IPS DF 6.9 (cell line): ENCODE measurements at regions not wholly inside any gene's neighbourhood (a gene's known extent, or its start where the extent isn't known, plus 50 kb on each side); places are given as distances from the start of the nearest gene placed in this dataset.
A peak's percentile ranks its signal among the peaks of the same experiment; 100 is the strongest.

ENCODE experiments used
- DNase-seq: peaks from one replicate; pipeline ENCODE4 v3.0.0-alpha.2; 2013; ENCODE audit warnings: low read depth, low spot score
- H3K27ac ChIP-seq: one replicate; pipeline ENCODE4 v1.5.1; 2013; ENCODE audit warnings: low read length, control low read depth
- H3K27me3 ChIP-seq: 2 replicates; pipeline ENCODE4 v1.6.1; 2013; ENCODE audit warnings: mild to moderate bottlenecking, low read length; ENCODE audit not compliant: control insufficient read depth, insufficient read depth
- H3K36me3 ChIP-seq: 2 replicates; pipeline ENCODE4 v1.6.1; 2013; ENCODE audit warnings: low read length; ENCODE audit not compliant: control insufficient read depth, insufficient read depth
- H3K4me1 ChIP-seq: 2 replicates; pipeline ENCODE4 v1.6.1; 2013; ENCODE audit warnings: low read length; ENCODE audit not compliant: control insufficient read depth, insufficient read depth
- H3K4me3 ChIP-seq: 2 replicates; pipeline ENCODE4 v1.5.1; 2013; ENCODE audit warnings: mild to moderate bottlenecking, low read length
- H3K9me3 ChIP-seq: 2 replicates; pipeline ENCODE4 v1.6.1; 2013; ENCODE audit warnings: low read length, inconsistent platforms; ENCODE audit not compliant: control insufficient read depth, insufficient read depth
- WGBS: extraction: QIAGEN DNeasy Blood & Tissue Kit; methylation state at CpG from one replicate; pipeline ENCODE4 v1.1.7; 2013; ENCODE audit warnings: mixed read lengths, missing lambda C conversion rate; ENCODE audit not compliant: insufficient read length, insufficient coverage; 5-methylcytosine and 5-hydroxymethylcytosine counted together

DNA sequence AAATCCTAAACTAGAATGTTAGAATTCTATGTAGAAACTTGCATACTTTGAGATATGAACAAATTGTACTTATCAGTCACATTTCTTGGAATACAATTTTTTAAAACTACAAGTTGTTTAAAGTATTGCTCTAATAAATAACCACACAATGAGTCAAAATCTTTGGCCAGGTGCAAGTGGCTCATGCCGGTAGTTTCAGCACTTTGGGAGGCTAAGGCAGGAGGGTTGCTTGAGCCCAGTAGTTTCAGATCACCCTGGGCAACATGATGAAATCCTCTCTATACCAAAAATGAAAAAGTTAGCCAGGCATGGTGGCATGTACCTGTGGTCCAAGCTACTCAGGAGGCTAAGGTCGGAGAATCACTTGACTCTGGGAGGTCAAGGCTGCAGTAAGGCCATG lies 257.8 kb downstream of the COX7C start:
- no CpG with 5 or more reads among the region's 2 CpGs for WGBS
- Histone ChIP-seq H3K36me3 (no peaks in the 10 kb centered on the region), H3K27me3 (no peaks in the 10 kb centered on the region), H3K4me1 (peaks cover 1% of the 10 kb centered on the region; the same call in 1 of the 2 replicates), H3K4me3 (no peak overlapping the region), H3K9me3 (no peaks in the 10 kb centered on the region), H3K27ac (no peak overlapping the region)
- no peak for DNase-seq

DNA sequence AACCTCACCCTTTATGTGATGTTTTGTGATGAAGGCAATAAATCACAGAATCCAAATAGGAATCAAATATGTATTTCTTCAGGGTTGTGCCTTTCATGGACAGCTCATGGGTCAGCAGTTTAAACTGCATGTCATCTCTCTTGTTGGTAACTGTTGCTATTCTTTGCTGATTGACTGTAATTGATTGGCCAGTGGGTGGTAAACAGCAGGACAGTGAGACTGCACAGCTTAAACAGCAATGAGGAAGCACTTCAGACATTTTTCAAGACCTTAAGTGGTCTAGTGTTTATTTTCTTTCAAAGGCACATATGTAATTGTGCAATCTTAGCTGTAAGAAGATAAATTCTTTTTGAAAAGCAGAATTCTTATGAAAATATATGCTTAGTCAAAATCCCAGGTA lies 260.5 kb downstream of the COX7C start:
- no peak for DNase-seq
- peaks cover 1% of the 10 kb centered on the region; the same call in 1 of the 2 replicates for H3K4me1 ChIP-seq
- H3K9me3 ChIP-seq, result no peaks in the 10 kb centered on the region
- no peak overlapping the region for H3K4me3 ChIP-seq
- no peaks in the 10 kb centered on the region for H3K36me3 ChIP-seq
- H3K27me3 ChIP-seq, result no peaks in the 10 kb centered on the region
- no peak overlapping the region for H3K27ac ChIP-seq

DNA sequence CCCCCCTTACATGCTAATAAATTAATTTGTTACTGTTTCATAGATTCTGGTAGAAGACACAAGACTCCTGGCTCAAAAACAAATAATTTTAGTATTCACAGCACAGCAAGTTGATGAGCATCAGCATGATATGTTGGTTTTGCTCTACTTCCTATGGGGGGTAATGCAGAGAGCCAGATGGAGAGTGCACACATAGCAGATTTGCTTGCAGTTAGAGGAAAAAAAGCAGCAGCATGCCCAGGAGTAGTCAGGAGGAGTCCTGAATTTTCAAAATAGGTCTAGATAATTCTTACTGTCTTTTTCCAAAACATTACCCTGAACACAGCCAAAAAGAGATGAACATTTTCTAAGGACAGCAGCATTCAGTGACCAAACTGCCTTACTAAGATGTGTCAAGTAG lies 261.3 kb downstream of the COX7C start:
- Histone ChIP-seq H3K9me3 (no peaks in the 10 kb centered on the region), H3K36me3 (no peaks in the 10 kb centered on the region), H3K27me3 (no peaks in the 10 kb centered on the region), H3K4me3 (no peak overlapping the region), H3K27ac (no peak overlapping the region), H3K4me1 (peaks cover 1% of the 10 kb centered on the region; the same call in 1 of the 2 replicates)
- DNase-seq, result no peak

DNA sequence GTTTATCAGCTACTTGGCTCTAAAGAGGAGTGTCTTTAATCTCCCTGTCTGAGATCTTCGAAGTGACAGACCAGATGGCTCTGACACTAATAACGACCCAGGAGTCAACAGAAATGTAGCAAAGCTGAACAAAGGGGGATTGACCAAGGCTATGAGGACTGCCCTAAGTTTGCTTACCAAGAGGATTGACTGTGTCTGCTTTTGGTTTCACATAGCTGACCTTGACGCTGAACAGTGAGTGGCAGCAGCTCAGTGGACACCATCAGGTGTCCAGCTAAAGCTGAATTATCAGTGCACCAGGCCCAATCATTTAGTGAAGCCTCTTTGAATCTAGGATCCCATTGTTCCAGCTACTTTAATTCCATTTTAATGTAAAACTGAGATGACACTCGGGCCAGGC lies 262.6 kb downstream of the COX7C start:
- Histone ChIP-seq H3K4me3 (no peak overlapping the region), H3K27ac (no peak overlapping the region), H3K36me3 (no peaks in the 10 kb centered on the region), H3K27me3 (no peaks in the 10 kb centered on the region), H3K9me3 (no peaks in the 10 kb centered on the region), H3K4me1 (peaks cover 1% of the 10 kb centered on the region; the same call in 1 of the 2 replicates)
- no CpG with 5 or more reads among the region's 4 CpGs for WGBS
- no peak for DNase-seq

DNA sequence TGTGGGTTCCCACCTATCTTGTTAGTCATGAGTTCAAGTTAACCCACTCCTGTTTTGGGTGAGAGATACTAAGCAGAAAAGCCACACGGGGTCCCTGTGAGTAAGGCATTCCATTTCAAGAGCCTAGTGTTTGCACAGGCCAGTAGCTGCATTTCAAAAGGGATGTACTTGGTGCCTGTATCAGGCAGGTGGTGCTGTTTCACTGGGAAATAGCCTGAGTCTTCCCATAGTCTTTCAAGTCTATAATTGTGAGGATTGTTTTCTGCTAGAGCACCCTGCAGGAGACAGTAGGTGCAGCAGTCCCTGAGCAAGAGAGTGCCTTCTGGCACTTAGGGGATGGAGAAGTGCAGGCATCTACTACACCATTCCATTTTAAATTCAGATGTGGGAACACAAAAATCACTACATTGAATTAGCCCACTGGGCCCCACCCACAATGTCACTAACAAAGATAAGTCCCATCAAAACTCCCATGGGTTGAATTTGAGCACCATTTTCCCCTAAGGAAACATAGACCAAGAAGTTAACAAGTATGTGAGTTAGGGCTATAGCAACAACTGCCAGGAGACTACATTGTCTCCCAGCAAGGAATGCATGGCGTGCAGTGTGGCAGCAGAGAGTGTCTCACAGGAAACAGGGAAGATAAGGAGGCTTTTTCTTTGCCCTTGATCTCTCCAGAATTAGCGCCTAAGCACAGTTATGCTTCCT lies 263.2 kb downstream of the COX7C start:
- peaks cover 1% of the 10 kb centered on the region; the same call in 1 of the 2 replicates for H3K4me1 ChIP-seq
- H3K36me3 ChIP-seq, result no peaks in the 10 kb centered on the region
- H3K4me3 ChIP-seq, result no peak overlapping the region
- H3K27me3 ChIP-seq, result no peaks in the 10 kb centered on the region
- no CpG with 5 or more reads among the region's 3 CpGs for WGBS
- no peak overlapping the region for H3K27ac ChIP-seq
- peak; percentile 72 for DNase-seq
- no peaks in the 10 kb centered on the region for H3K9me3 ChIP-seq

DNA sequence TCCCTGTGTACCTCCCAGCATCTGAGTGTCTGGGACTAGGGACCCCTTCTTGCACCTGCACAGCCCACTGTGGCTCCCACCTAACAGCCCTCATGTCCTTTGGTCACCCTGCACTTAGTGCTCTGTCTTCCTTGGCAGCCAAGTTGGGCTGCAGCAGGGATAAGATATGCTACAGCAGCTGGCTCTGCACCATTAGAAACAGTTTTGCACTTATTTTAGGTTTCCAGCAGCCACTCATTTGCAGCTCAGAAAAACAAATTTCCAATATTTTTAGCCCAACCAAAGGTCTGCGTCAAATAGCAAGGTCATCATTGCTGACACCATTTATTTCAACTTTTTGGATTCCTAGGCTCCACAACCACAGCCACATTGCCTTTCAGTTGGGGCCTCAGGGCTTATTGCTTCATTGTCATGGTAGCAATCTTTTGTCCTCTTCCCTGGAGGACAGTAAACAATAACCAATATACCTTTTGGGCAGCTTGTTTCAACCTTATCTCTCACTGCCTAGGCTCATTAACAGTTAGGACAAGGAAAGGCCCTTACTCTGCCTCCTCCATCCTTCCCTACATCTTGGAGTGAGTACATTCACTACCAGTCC lies 263.9 kb downstream of the COX7C start:
- DNase-seq, result no peak
- WGBS, result no CpG with 5 or more reads among the region's 1 CpG
- no peaks in the 10 kb centered on the region for H3K27me3 ChIP-seq
- H3K4me3 ChIP-seq, result no peak overlapping the region
- H3K36me3 ChIP-seq, result no peaks in the 10 kb centered on the region
- H3K9me3 ChIP-seq, result no peaks in the 10 kb centered on the region
- H3K27ac ChIP-seq, result no peak overlapping the region
- peaks cover 1% of the 10 kb centered on the region; the same call in 1 of the 2 replicates for H3K4me1 ChIP-seq

DNA sequence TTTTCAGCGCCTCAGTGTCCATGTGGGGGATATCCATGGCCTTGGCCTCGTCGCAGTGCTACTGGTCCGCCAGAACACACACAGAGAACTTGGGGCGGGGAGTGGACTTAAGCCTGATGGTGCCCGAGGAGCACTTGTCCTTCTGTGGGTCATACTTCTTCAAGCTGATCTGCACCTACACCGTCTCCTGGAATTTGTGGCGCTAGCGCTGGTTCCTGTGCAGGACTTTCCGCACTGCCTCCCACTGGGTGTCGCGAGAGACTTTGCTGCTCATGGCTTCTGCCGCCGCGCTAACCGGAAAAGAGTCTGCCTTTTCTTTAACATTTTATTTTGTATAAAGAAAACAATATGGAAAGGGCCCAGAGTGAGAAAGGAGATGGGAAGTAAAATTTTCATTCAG lies 266.9 kb downstream of the COX7C start:
- H3K27me3 ChIP-seq, result no peaks in the 10 kb centered on the region
- no peak overlapping the region; the same call in 1 of the 2 replicates for H3K4me3 ChIP-seq
- H3K36me3 ChIP-seq, result no peaks in the 10 kb centered on the region
- H3K27ac ChIP-seq, result no peak overlapping the region
- H3K9me3 ChIP-seq, result no peaks in the 10 kb centered on the region
- WGBS, result no CpG with 5 or more reads among the region's 16 CpGs
- peaks cover 1% of the 10 kb centered on the region; the same call in 1 of the 2 replicates for H3K4me1 ChIP-seq
- DNase-seq, result no peak

DNA sequence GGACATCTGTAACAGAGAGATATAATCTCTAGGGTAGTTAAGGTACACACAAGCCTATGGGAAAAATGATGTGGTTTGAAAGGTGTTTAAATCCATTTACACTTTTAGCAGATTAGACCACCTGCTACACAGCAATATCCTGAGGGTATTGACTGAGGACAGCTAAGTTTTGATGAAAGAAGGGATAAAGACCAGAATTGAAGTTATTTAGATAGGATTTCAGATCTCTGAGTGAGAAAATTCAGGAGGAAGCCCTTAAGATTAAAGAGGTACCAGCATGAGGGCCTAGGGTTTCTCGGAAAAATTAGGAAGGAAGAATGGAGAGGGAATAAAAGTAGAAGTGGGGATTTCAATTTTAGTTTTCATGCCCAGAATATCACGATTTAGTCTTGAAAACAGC lies 267.3 kb downstream of the COX7C start:
- no peaks in the 10 kb centered on the region for H3K9me3 ChIP-seq
- H3K36me3 ChIP-seq, result no peaks in the 10 kb centered on the region
- H3K4me3 ChIP-seq, result no peak overlapping the region
- no peak overlapping the region for H3K27ac ChIP-seq
- peaks cover 1% of the 10 kb centered on the region; the same call in 1 of the 2 replicates for H3K4me1 ChIP-seq
- DNase-seq, result no peak
- no CpG with 5 or more reads among the region's 2 CpGs for WGBS
- no peaks in the 10 kb centered on the region for H3K27me3 ChIP-seq

DNA sequence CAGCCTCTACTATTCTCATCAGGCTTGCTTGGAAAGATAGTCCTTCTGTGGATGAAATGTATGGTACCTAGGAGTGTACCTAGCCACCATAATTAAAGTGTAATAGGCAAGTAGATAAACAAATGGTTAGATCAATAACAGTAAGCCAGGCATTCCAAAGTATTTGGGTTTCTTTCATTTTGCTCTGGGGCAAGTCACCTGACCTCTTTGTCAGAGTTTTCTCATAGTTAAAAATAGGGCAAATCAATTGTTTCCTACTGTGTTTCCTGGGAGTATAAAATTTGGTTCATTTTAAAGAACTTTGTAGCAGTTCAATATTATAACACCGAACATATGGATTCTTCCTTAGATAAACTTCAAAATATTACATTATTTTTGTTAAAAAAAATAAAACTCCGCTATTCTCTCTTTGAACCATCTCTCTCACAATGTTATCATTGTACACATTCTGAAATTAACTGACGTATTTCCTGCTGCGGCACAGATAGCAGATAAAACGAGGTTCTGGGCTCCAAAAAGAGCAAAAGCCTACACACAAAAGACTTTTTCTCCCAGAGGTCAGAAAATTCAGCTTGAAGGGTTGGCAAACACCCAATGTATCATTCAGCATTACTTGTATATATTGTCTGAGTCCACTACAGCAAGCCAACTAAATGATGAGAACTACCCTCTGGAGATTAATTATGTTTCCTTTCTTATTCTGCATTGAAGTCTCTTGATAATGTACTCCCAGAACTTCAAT lies 267.9 kb downstream of the COX7C start:
- no peaks in the 10 kb centered on the region for H3K9me3 ChIP-seq
- DNase-seq, result no peak
- H3K27ac ChIP-seq, result no peak overlapping the region
- no peaks in the 10 kb centered on the region for H3K27me3 ChIP-seq
- no peaks in the 10 kb centered on the region; the same call in 1 of the 2 replicates for H3K4me1 ChIP-seq
- no peak overlapping the region for H3K4me3 ChIP-seq
- no peaks in the 10 kb centered on the region for H3K36me3 ChIP-seq
- WGBS, result no CpG with 5 or more reads among the region's 5 CpGs

DNA sequence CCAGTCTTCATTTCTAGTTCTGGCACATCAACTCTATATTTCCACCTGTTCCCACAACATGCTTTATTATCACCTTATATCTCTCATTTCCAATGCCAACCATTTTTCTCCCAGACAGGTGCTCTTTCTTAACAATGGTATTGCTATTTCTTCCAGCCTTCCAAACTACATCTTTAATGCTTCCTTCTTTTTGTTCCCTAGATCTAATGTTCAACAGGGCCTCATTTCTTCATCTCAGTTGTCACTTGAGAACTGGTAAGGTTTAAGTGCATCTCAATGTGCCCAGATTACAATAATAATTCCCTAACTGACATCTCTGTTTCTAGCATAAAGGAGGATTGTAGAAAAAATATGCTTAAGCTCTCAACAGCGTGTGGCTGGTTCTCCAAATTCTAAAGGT lies 272.6 kb downstream of the COX7C start:
- Histone ChIP-seq H3K27me3 (no peaks in the 10 kb centered on the region), H3K4me3 (no peak overlapping the region), H3K36me3 (no peaks in the 10 kb centered on the region), H3K9me3 (no peaks in the 10 kb centered on the region), H3K27ac (no peak overlapping the region), H3K4me1 (no peaks in the 10 kb centered on the region)
- no peak for DNase-seq
- no CpG with 5 or more reads among the region's 1 CpG for WGBS
